K562 (cell line): ENCODE measurements at regions not wholly inside any gene's neighbourhood (a gene's known extent, or its start where the extent isn't known, plus 50 kb on each side); places are given as distances from the start of the nearest gene placed in this dataset.
A peak's percentile ranks its signal among the peaks of the same experiment; 100 is the strongest.

ENCODE experiments used
- ATAC-seq: fragments of 200-7000 bp; cut with Tn5 transposase; 3 replicates; pipeline ENCODE4 v1.9.1; 2020; ENCODE audit warnings: moderate library complexity
- BruUV-seq: library from RNA; stranded (reverse); fragments of 400-500 nt; replicated peaks from 2 replicates; lab custom pipeline; 2021; lab: Mats Ljungman, UMichigan
- CTCF ChIA-PET: fragments of 300-600 bp; formaldehyde crosslinking; extraction: SDS; loops from one replicate; lab custom pipeline; 2021; ENCODE audit warnings: low intra/inter-chr PET ratio; lab: Yijun Ruan, JAX
- POLR2A ChIA-PET: fragments of 300-600, 350-650 bp; sonication (Branson Sonifier 250); formaldehyde crosslinking; extraction: SDS; loops from one replicate; lab custom pipeline; 2021; ENCODE audit warnings: antibody characterized with exemption, inconsistent platforms; lab: Yijun Ruan, JAX
- DNase-seq, 4 experiments: peaks; one replicate each; pipeline versions ENCODE4 v3.0.0 to v3.0.0-alpha.2; 2011 to 2018; ENCODE audit warnings: low spot score in 3 of 4, mixed read lengths in 3 of 4; ENCODE audit errors: extremely low read depth in 1 of 4
- FAIRE-seq: peaks from 2 replicates; lab custom pipeline; 2011; peaks lifted over from hg19 to GRCh38; lab: Jason Lieb, UNC
- H2AFZ ChIP-seq: 2 replicates; pipeline ENCODE4 v1.6.0; 2011; ENCODE audit warnings: low read depth, low read length, control low read depth, inconsistent platforms
- H3K27ac ChIP-seq: fragments of 200-600 bp; 3 replicates; pipeline ENCODE4 v1.8.0; 2011; ENCODE audit warnings: low read depth, mild to moderate bottlenecking, control low read depth, inconsistent platforms, low read length, moderate library complexity, mixed read lengths; ENCODE audit errors: extremely low read depth
- H3K27me3 ChIP-seq, 2 experiments: fragments of 300-600 bp in 1 of 2; 2 replicates in 1 of 2; 3 replicates in 1 of 2; pipeline versions ENCODE4 v1.6.0 to v1.8.0; 2011; ENCODE audit warnings: inconsistent platforms in 2 of 2, low read length in 2 of 2, mild to moderate bottlenecking in 1 of 2, mixed read lengths in 1 of 2, moderate library complexity in 1 of 2; ENCODE audit not compliant: control insufficient read depth in 2 of 2, insufficient read depth in 2 of 2
- H3K36me3 ChIP-seq: fragments of 300-600 bp; 3 replicates; pipeline ENCODE4 v1.8.0; 2011; ENCODE audit warnings: mild to moderate bottlenecking, low read length, inconsistent platforms; ENCODE audit not compliant: control insufficient read depth, insufficient read depth
- H3K4me1 ChIP-seq, 2 experiments: fragments of 200-600 bp in 1 of 2; replicated peaks in 1 of 2; 2 replicates in 1 of 2; 3 replicates in 1 of 2; pipeline versions ENCODE4 v1.5.1 to v1.8.0; 2011; ENCODE audit warnings: inconsistent platforms in 2 of 2, low read length in 2 of 2, mild to moderate bottlenecking in 1 of 2, mixed read lengths in 1 of 2, moderate library complexity in 1 of 2; ENCODE audit not compliant: control insufficient read depth in 2 of 2, insufficient read depth in 2 of 2
- H3K4me2 ChIP-seq: 2 replicates; pipeline ENCODE4 v1.6.1; 2011; ENCODE audit warnings: low read length, control low read depth, inconsistent platforms, mixed read lengths; ENCODE audit not compliant: insufficient read depth
- H3K4me3 ChIP-seq: fragments of 200-600 bp; sonication (generic), shearing (Covaris generic); 2 replicates; pipeline ENCODE4 v1.5.1; 2016; ENCODE audit warnings: control low read depth, inconsistent platforms
- H3K79me2 ChIP-seq: fragments of 200-600 bp; 3 replicates; pipeline ENCODE4 v1.8.0; 2011; ENCODE audit warnings: low read length, inconsistent platforms; ENCODE audit not compliant: control insufficient read depth, insufficient read depth
- H3K9ac ChIP-seq, 2 experiments: 2 replicates each; pipeline versions ENCODE4 v1.6.0 to v1.6.1; 2011; ENCODE audit warnings: low read depth in 2 of 2, low read length in 2 of 2, control low read depth in 1 of 2, inconsistent platforms in 1 of 2, mild to moderate bottlenecking in 1 of 2, mixed read lengths in 1 of 2; ENCODE audit not compliant: insufficient read depth in 1 of 2
- H3K9me1 ChIP-seq: one replicate; pipeline ENCODE4 v1.6.0; 2011; ENCODE audit warnings: inconsistent platforms, mild to moderate bottlenecking, low read length, moderate library complexity; ENCODE audit not compliant: control insufficient read depth, insufficient read depth
- H3K9me3 ChIP-seq: replicated peaks from 2 replicates; pipeline ENCODE4 v1.5.1; 2011; ENCODE audit warnings: low read depth, low read length, inconsistent platforms; ENCODE audit not compliant: control insufficient read depth, insufficient read depth
- H4K20me1 ChIP-seq: replicated peaks from 2 replicates; pipeline ENCODE4 v1.6.1; 2011; ENCODE audit warnings: low read length, inconsistent platforms, mixed read lengths; ENCODE audit not compliant: control insufficient read depth, insufficient read depth
- KDM2B ChIP-seq: fragments of 250-450 bp; sonication (Bioruptor Pico); IDR thresholded peaks from 2 replicates; pipeline ENCODE4 v1.8.0; 2021; ENCODE audit warnings: mild to moderate bottlenecking, moderate library complexity
- MYC ChIP-seq, 2 experiments: fragments of 250-450 bp in 1 of 2; sonication (Bioruptor Pico) in 1 of 2; IDR thresholded peaks; 2 replicates each; pipeline versions ENCODE4 v1.5.1 to v1.6.1; 2012 to 2021; ENCODE audit warnings: low read depth in 2 of 2, borderline replicate concordance in 1 of 2, improper control_type of control experiment in 1 of 2, low read length in 1 of 2, mild to moderate bottlenecking in 1 of 2, moderate library complexity in 1 of 2
- NFIC ChIP-seq: fragments of 450-650 bp; IDR thresholded peaks from 2 replicates; pipeline ENCODE4 v1.6.1; 2017; ENCODE audit warnings: mild to moderate bottlenecking, inconsistent platforms
- NKRF ChIP-seq: fragments of 450-650 bp; IDR thresholded peaks from 2 replicates; pipeline ENCODE4 v1.6.1; 2016; ENCODE audit warnings: borderline replicate concordance
- NRF1 ChIP-seq, 2 experiments: fragments of 450-650 bp; IDR thresholded peaks in 1 of 2; conservative IDR thresholded peaks in 1 of 2; 2 replicates each; pipeline ENCODE4 v1.6.1; 2014; ENCODE audit warnings: mild to moderate bottlenecking in 2 of 2
- POU5F1 ChIP-seq: fragments of 150-350 bp; IDR thresholded peaks from 2 replicates; pipeline ENCODE4 v1.6.1; 2014; ENCODE audit warnings: borderline replicate concordance, low read length, low read depth, mild to moderate bottlenecking; ENCODE audit not compliant: partially characterized antibody
- SNIP1 ChIP-seq: fragments of 450-650 bp; IDR thresholded peaks from 2 replicates; pipeline ENCODE4 v1.7.1; 2017; ENCODE audit warnings: low read depth, mild to moderate bottlenecking
- TBP ChIP-seq: optimal IDR thresholded peaks from 2 replicates; pipeline ENCODE3; 2011; ENCODE audit warnings: low read depth, low read length, improper control_type of control experiment
- WGBS: fragments of 100-300 bp; shearing (Covaris generic); methylation state at CpG from one replicate; pipeline ENCODE4 v1.1.6; 2016; ENCODE audit warnings: low coverage, mixed read lengths; ENCODE audit not compliant: insufficient coverage; ENCODE audit errors: missing lambda C conversion rate; 5-methylcytosine and 5-hydroxymethylcytosine counted together
- in situ Hi-C: fragments of 300-500 bp; cut with MboI; formaldehyde crosslinking; loops from 4 replicates; pipeline ENCODE4 v1.15.0; 2018; ENCODE audit warnings: inconsistent platforms, mixed read lengths
- intact Hi-C: fragments of 100-400 bp; cut with micrococcal nuclease; formaldehyde crosslinking; loops from 2 replicates; pipeline ENCODE4 v1.14.2; 2022
- TF ChIP-seq, protein P1 (sequence below): fragments of 250-450 bp; sonication (Bioruptor Pico); IDR thresholded peaks from 2 replicates; pipeline ENCODE4 v1.8.0; 2021; ENCODE audit warnings: moderate library complexity, mild to moderate bottlenecking, inconsistent platforms
- TF ChIP-seq, protein P2 (sequence below), 2 experiments: fragments of 450-650 bp; conservative IDR thresholded peaks; 2 replicates each; pipeline ENCODE4 v1.6.1; 2017; ENCODE audit warnings: mild to moderate bottlenecking in 2 of 2, moderate library complexity in 2 of 2
- TF ChIP-seq, protein P3 (sequence below): fragments of 200-800 bp; sonication (Bioruptor generic); IDR thresholded peaks from 2 replicates; pipeline ENCODE4 v1.6.1; 2017; ENCODE audit warnings: missing genetic modification characterization, missing compliant biosample characterization

GRCh38 chr15:94856267-94856854, 625.0 kb downstream of the MCTP2 start (continued):
- TF ChIP-seq NFIC: peak; percentile 9; the same call in 1 of the 2 replicates

GRCh38 chr15:94857466-94857865, 626.1 kb downstream of the MCTP2 start:
- Histone ChIP-seq H4K20me1 (no peaks in the 10 kb centered on the region), H3K9ac (peak overlapping the region in 1 of 2 experiments; percentile 78; a peak in 3 of 4 replicates), H3K4me3 (peak overlapping the region; percentile 72), H3K4me2 (peak overlapping the region; percentile 88), H3K9me1 (no peaks in the 10 kb centered on the region), H2AFZ (0 out of 2 replicates have a peak overlapping the region, but pooled peaks have one; percentile 27), H3K36me3 (peaks cover 3% of the 10 kb centered on the region; the same call in 2 of the 3 replicates), H3K4me1 (peaks cover 9 to 20% of the 10 kb centered on the region in 2 experiments; a peak in 4 of 5 replicates), H3K9me3 (no peaks in the 10 kb centered on the region), H3K27ac (peak overlapping the region; percentile 92), H3K27me3 (no peaks in the 10 kb centered on the region), H3K79me2 (peaks cover 75% of the 10 kb centered on the region)
- DNase-seq (peak; percentile 53 to 66 (median 58)), FAIRE-seq (peak; percentile 74), ATAC-seq (peak; percentile 35)
- no peak for TF ChIP-seq KDM2B
- TF ChIP-seq, protein P1, sequence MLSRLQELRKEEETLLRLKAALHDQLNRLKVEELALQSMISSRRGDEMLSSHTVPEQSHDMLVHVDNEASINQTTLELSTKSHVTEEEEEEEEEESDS: no peak
- TF ChIP-seq, protein P2, sequence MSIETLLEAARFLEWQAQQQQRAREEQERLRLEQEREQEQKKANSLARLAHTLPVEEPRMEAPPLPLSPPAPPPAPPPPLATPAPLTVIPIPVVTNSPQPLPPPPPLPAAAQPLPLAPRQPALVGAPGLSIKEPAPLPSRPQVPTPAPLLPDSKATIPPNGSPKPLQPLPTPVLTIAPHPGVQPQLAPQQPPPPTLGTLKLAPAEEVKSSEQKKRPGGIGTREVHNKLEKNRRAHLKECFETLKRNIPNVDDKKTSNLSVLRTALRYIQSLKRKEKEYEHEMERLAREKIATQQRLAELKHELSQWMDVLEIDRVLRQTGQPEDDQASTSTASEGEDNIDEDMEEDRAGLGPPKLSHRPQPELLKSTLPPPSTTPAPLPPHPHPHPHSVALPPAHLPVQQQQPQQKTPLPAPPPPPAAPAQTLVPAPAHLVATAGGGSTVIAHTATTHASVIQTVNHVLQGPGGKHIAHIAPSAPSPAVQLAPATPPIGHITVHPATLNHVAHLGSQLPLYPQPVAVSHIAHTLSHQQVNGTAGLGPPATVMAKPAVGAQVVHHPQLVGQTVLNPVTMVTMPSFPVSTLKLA (conservative IDR thresholded peaks at IDR 0.05): peak; percentile 70 to 77; a peak in 3 of 4 replicates
- TF ChIP-seq, protein P3, sequence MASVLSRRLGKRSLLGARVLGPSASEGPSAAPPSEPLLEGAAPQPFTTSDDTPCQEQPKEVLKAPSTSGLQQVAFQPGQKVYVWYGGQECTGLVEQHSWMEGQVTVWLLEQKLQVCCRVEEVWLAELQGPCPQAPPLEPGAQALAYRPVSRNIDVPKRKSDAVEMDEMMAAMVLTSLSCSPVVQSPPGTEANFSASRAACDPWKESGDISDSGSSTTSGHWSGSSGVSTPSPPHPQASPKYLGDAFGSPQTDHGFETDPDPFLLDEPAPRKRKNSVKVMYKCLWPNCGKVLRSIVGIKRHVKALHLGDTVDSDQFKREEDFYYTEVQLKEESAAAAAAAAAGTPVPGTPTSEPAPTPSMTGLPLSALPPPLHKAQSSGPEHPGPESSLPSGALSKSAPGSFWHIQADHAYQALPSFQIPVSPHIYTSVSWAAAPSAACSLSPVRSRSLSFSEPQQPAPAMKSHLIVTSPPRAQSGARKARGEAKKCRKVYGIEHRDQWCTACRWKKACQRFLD (CRISPR knock-in tag): no peak
- TF ChIP-seq TBP: no peak
- peak; percentile 23; the same call in 1 of the 2 replicates for TF ChIP-seq NKRF
- no peak for TF ChIP-seq SNIP1
- peak; percentile 75 to 80 for TF ChIP-seq NRF1 (conservative IDR thresholded peaks at IDR 0.05 in 1 of 2, IDR thresholded peaks at IDR 0.05 in 1 of 2)
- peak; percentile 47; the same call in 1 of the 2 replicates for TF ChIP-seq MYC (IDR thresholded peaks at IDR 0.05; ENCODE audit: low read depth, low read length)
- no peak for TF ChIP-seq MYC (CRISPR knock-in tag; IDR thresholded peaks at IDR 0.05; ENCODE audit: borderline replicate concordance, low read depth)
- no peak for TF ChIP-seq POU5F1
- POLR2A ChIA-PET: interaction anchor here (0.6 to 2.1 kb wide), 2 partner anchors 12 to 1249 kb away, joined by 3 to 13 read pairs; no protein-coding TSS in a partner anchor
- CTCF ChIA-PET: no interaction called here
- intact Hi-C loops: loop anchor here (5.0 to 10.0 kb wide), 4 partner anchors 55 to 317 kb away; no protein-coding TSS in a partner anchor
- in situ Hi-C loops: no loop called here
- BruUV-seq: no TSS peak
- WGBS: 2% methylated on average over 4 of the region's 4 CpGs
